OCI-LY1 (cell line): ENCODE measurements at regions not wholly inside any gene's neighbourhood (a gene's known extent, or its start where the extent isn't known, plus 50 kb on each side); places are given as distances from the start of the nearest gene placed in this dataset.

ENCODE experiments used
- H2AFZ ChIP-seq: fragments of 200-600 bp; sonication (generic), shearing (Covaris generic); 2 replicates; pipeline ENCODE4 v1.6.0; 2014; ENCODE audit warnings: antibody characterized with exemption, mild to moderate bottlenecking, low read length
- H3F3A ChIP-seq: fragments of 200-600 bp; sonication (generic), shearing (Covaris generic); 2 replicates; pipeline ENCODE4 v1.6.0; 2014; ENCODE audit warnings: mild to moderate bottlenecking, antibody characterized with exemption, low read length, moderate library complexity; ENCODE audit not compliant: insufficient read depth
- H3K27ac ChIP-seq: fragments of 200-600 bp; sonication (generic); 2 replicates; pipeline ENCODE4 v1.5.1; 2014; ENCODE audit warnings: low read length, mixed run types, mild to moderate bottlenecking, low read depth; ENCODE audit not compliant: poor library complexity, severe bottlenecking
- H3K27me3 ChIP-seq: fragments of 200-600 bp; sonication (generic); 2 replicates; pipeline ENCODE4 v1.6.0; 2014; ENCODE audit warnings: antibody characterized with exemption, mild to moderate bottlenecking, low read length, moderate library complexity; ENCODE audit not compliant: insufficient read depth
- H3K36me3 ChIP-seq: fragments of 200-600 bp; sonication (generic); 2 replicates; pipeline ENCODE4 v1.6.1; 2014; ENCODE audit warnings: mild to moderate bottlenecking, antibody characterized with exemption, low read length, moderate library complexity, mixed read lengths; ENCODE audit not compliant: insufficient read depth
- H3K4me1 ChIP-seq: fragments of 200-600 bp; sonication (generic); 2 replicates; pipeline ENCODE4 v1.5.1; 2014; ENCODE audit warnings: mild to moderate bottlenecking, low read length, moderate library complexity; ENCODE audit not compliant: insufficient read depth, severe bottlenecking
- H3K4me2 ChIP-seq: fragments of 200-600 bp; sonication (generic), shearing (Covaris generic); 2 replicates; pipeline ENCODE4 v1.6.1; 2014; ENCODE audit warnings: low read length
- H3K4me3 ChIP-seq: fragments of 200-600 bp; sonication (generic); 2 replicates; pipeline ENCODE4 v1.5.1; 2014; ENCODE audit warnings: low read length, low read depth, mild to moderate bottlenecking, mixed read lengths; ENCODE audit not compliant: poor library complexity, severe bottlenecking
- H3K79me2 ChIP-seq: fragments of 200-600 bp; shearing (Covaris generic); 2 replicates; pipeline ENCODE4 v1.6.1; 2016; ENCODE audit warnings: mixed run types, low read length, mixed read lengths; ENCODE audit not compliant: insufficient read depth
- H3K9ac ChIP-seq: fragments of 200-600 bp; sonication (generic), shearing (Covaris generic); 2 replicates; pipeline ENCODE4 v1.6.1; 2014; ENCODE audit warnings: mild to moderate bottlenecking, low read length, mixed read lengths
- H3K9me2 ChIP-seq: fragments of 200-600 bp; sonication (generic), shearing (Covaris generic); 2 replicates; pipeline ENCODE4 v1.6.1; 2014; ENCODE audit warnings: low read depth, mild to moderate bottlenecking, low read length, mixed read lengths
- H3K9me3 ChIP-seq: fragments of 200-600 bp; shearing (Covaris generic); 2 replicates; pipeline ENCODE4 v1.6.1; 2014; ENCODE audit warnings: low read length, mixed read lengths
- H4K20me1 ChIP-seq: fragments of 200-600 bp; sonication (generic), shearing (Covaris generic); 2 replicates; pipeline ENCODE4 v1.6.0; 2016; ENCODE audit warnings: mild to moderate bottlenecking, low read length; ENCODE audit not compliant: insufficient read depth
- EZH2 ChIP-seq: fragments of 200-600 bp; sonication (generic), shearing (Covaris generic); IDR thresholded peaks from 2 replicates; pipeline ENCODE4 v1.8.0; 2017; ENCODE audit warnings: borderline replicate concordance, mixed run types, mild to moderate bottlenecking, antibody characterized with exemption, low read length, moderate library complexity, mixed read lengths
- TF ChIP-seq, protein P1 (sequence below): fragments of 200-600 bp; sonication (generic), shearing (Covaris generic); IDR thresholded peaks from 2 replicates; pipeline ENCODE4 v1.5.1; 2017; ENCODE audit warnings: mild to moderate bottlenecking, antibody characterized with exemption, low read length, moderate library complexity, mixed read lengths

- H3K36me3 ChIP-seq: no peaks in the 10 kb centered on the region; the same call in 1 of the 2 replicates
- no peak for TF ChIP-seq EZH2
- TF ChIP-seq, protein P1, sequence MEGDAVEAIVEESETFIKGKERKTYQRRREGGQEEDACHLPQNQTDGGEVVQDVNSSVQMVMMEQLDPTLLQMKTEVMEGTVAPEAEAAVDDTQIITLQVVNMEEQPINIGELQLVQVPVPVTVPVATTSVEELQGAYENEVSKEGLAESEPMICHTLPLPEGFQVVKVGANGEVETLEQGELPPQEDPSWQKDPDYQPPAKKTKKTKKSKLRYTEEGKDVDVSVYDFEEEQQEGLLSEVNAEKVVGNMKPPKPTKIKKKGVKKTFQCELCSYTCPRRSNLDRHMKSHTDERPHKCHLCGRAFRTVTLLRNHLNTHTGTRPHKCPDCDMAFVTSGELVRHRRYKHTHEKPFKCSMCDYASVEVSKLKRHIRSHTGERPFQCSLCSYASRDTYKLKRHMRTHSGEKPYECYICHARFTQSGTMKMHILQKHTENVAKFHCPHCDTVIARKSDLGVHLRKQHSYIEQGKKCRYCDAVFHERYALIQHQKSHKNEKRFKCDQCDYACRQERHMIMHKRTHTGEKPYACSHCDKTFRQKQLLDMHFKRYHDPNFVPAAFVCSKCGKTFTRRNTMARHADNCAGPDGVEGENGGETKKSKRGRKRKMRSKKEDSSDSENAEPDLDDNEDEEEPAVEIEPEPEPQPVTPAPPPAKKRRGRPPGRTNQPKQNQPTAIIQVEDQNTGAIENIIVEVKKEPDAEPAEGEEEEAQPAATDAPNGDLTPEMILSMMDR: no peak
- H3K4me1 ChIP-seq: no peaks in the 10 kb centered on the region
- H2AFZ ChIP-seq: no peak overlapping the region
- no peak overlapping the region for H3K4me3 ChIP-seq
- no peaks in the 10 kb centered on the region for H3K9me2 ChIP-seq
- H3K27ac ChIP-seq: no peak overlapping the region
- H3K4me2 ChIP-seq: no peak overlapping the region
- H3K9ac ChIP-seq: no peak overlapping the region
- H3K9me3 ChIP-seq: peaks cover 19% of the 10 kb centered on the region
- no peaks in the 10 kb centered on the region for H3K79me2 ChIP-seq
- no peaks in the 10 kb centered on the region for H3F3A ChIP-seq
- H4K20me1 ChIP-seq: no peaks in the 10 kb centered on the region
- no peaks in the 10 kb centered on the region for H3K27me3 ChIP-seq
Observed at GRCh38 chr4:175147233-175147632, 229.1 kb downstream of the ADAM29 start.

DNA sequence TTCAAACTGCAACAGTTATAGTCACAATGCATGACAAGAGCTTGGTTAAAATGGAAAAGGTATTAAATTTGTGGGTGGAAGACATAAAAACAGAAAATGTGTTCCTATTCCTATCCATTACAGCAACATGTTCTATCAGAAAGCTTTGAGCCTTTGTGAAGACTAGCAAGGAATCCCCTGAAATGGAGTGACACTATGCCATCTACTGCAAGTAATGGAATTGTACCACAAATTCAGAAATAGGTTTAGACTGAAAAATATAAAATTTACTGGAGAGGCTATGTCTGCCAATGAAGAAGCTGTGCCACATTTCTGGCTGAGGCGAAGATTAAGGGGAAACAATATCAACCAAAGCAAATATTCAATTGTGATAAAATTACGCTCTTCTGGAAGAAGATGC, 247.9 kb downstream of the ADAM29 start:
- H4K20me1 ChIP-seq: no peaks in the 10 kb centered on the region
- H3K79me2 ChIP-seq: no peaks in the 10 kb centered on the region
- no peaks in the 10 kb centered on the region for H3K36me3 ChIP-seq
- H2AFZ ChIP-seq: peak overlapping the region; percentile 78; the same call in 1 of the 2 replicates
- H3K4me3 ChIP-seq: no peak overlapping the region
- no peaks in the 10 kb centered on the region for H3K4me1 ChIP-seq
- no peak overlapping the region for H3K27ac ChIP-seq
- TF ChIP-seq, protein P1: no peak
- no peak for TF ChIP-seq EZH2
- no peaks in the 10 kb centered on the region for H3K27me3 ChIP-seq
- no peaks in the 10 kb centered on the region for H3K9me2 ChIP-seq
- H3F3A ChIP-seq: no peaks in the 10 kb centered on the region
- peaks cover 11% of the 10 kb centered on the region; the same call in 1 of the 2 replicates for H3K9me3 ChIP-seq
- H3K4me2 ChIP-seq: no peak overlapping the region
- no peak overlapping the region for H3K9ac ChIP-seq

- Histone ChIP-seq H2AFZ (peak overlapping the region; percentile 94), H3K36me3 (no peaks in the 10 kb centered on the region; the same call in 1 of the 2 replicates), H3F3A (no peaks in the 10 kb centered on the region), H3K79me2 (no peaks in the 10 kb centered on the region), H3K4me2 (no peak overlapping the region; the same call in 1 of the 2 replicates), H3K9me3 (peaks cover 13% of the 10 kb centered on the region), H3K4me1 (peaks cover 14% of the 10 kb centered on the region), H3K27ac (peak overlapping the region; percentile 33), H3K27me3 (no peaks in the 10 kb centered on the region), H3K9me2 (no peaks in the 10 kb centered on the region), H3K4me3 (no peak overlapping the region), H4K20me1 (no peaks in the 10 kb centered on the region), H3K9ac (no peak overlapping the region)
- no peak for TF ChIP-seq EZH2
- TF ChIP-seq, protein P1: no peak
Observed at GRCh38 chr4:175176710-175177109, 258.6 kb downstream of the ADAM29 start.
